Dermis blood vessel endothelial cell (primary cell): ENCODE measurements at regions not wholly inside any gene's neighbourhood (a gene's known extent, or its start where the extent isn't known, plus 50 kb on each side); places are given as distances from the start of the nearest gene placed in this dataset.

Source experiments
- DNase-seq: peaks from one replicate; pipeline ENCODE4 v3.0.0; 2010

DNA sequence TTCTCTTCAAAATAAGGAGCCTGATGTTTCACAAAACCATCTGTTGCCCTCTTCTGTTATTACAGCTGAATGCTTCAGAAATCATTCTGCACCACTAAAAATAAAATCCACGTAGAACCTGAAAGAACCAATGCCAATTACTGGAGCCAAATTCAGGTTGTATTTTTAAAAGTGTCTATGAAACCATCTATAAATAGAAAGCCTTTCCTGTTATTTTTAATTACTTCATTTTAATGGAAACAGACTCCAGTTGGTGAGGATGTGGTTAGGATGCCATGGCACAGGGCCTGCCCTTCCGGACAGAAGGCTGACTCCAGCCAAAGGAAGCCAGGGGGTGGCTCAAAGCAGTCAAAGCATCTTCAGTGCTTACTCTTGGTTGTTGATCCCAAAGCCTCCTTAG, 119.8 kb downstream of the TENT4A start:
- peak; percentile 15 for DNase-seq

- DNase-seq = no peak
Observed at GRCh38 chr5:6833406-6833805, 120.2 kb downstream of the TENT4A start.

GRCh38 chr5:6837095-6837494, 123.9 kb downstream of the TENT4A start:
- no peak for DNase-seq

- peak; percentile 36 for DNase-seq
Observed at GRCh38 chr5:6837519-6838110, 124.4 kb downstream of the TENT4A start.

- no peak for DNase-seq
Observed at GRCh38 chr5:6838736-6839135, 125.5 kb downstream of the TENT4A start.

GRCh38 chr5:6840136-6840793, 127.0 kb downstream of the TENT4A start:
- no peak for DNase-seq

GRCh38 chr5:6843335-6843734, 130.1 kb downstream of the TENT4A start:
- DNase-seq = no peak

DNA sequence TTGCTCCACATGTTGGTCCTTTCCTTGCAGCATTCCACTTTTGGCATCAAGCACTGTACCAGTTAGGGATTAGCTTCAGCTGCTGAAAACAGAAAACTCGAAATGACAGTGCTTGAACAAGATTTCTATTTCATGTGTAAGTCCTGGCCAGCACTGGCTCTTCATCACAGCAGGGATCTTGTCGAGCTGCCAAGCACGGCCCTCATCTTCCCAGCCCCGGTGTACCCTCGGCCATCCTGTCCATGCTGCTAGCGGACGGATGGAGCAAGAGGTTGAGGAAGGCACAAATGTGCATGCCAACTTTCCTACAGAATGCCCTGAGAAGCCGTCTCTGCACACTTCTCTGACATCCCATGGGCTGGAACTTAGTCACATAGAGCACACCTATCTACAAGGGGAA, 130.6 kb downstream of the TENT4A start:
- no peak for DNase-seq

GRCh38 chr5:6845856-6846255, 132.6 kb downstream of the TENT4A start:
- DNase-seq = no peak

DNA sequence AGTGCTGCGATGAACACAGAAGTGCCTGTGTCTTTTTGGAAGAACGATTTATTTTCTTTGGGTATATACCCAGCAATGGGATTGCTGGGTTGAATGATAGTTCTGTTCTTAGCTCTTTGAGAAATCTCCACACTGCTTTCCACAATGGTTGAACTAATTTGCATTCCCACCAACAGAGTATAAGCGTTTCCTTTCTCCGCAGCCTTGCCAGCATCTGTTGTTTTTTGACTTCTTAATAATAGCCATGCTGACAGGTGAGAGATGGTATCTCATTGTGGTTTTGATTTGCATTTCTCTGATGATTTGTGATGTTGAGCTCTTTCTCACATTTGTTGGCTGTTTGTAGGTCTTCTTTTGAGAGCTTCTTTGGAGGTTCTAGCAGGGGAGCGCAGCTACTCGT, 134.6 kb downstream of the TENT4A start:
- DNase-seq = no peak

DNA sequence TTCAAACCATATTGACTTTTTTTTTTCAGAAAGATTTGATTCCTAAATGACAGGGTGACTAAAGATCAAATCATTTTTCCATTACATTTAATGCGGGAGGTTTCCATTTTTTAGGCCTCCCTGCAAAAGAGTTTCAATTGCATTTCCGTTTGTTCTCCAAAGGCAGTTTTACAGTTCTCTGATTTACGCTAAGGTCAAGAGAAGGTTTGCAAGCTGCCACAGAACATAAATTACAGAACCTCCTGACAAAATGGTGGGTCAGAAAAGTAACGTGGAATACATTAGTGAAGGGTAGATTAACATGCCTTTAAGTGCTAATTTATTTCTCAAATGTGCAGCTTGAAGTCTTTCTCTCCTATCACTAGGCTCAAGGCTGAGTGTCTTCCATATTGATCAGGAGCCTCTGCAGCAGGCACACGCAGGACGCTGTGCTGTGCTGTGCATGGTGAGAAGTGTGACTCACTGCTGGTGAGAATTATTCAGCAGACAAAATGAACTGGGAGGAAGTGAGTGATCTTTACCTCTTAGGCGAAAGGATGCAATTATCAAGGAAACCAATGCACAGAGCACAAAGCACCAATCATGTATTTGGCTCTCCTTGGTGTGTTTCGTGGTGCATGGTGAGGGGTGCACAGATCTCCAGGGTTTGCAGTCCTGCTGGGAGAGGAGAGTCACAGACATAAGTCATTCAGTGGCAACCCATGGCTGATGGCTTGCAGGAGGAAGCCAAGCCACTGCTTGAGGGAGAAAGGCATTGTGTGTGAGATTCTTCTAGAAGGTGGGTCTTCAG, 136.3 kb downstream of the TENT4A start:
- DNase-seq = no peak

DNA sequence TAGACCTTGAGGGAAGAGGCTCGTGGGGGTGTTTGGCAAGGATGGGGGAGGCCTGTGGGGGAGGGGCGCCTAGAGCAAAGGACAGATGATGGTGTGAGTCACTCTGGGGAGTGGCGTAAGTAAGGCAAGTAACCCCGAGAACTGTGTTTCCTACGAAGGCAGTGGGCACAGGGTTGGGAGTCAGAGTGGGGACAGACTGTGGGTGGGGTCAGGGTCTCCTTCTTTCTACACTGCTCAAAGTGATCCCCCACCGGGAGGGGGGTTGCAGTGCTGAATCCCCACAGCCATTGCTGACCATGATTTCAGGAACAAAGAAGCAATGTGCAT, 136.8 kb downstream of the TENT4A start:
- no peak for DNase-seq

DNA sequence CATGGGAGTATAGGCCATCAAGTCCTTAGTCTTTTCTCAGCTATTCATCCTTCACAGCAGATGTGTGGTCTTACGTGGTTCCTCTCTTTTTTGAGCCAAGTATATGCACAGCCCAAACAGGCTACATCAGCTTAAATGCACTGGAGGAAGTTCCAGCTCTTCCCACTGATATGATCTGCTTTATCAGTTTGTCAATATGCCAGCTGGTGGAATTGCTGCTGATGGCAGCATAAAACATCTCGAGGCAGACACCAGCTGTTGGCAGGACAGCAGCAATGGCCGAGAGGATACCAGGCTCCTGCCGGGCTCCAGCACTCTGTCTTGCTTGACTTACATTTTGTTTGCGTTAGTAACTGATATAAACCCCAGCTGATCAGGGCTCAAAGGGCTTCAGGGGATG, 143.4 kb downstream of the TENT4A start:
- no peak for DNase-seq

DNA sequence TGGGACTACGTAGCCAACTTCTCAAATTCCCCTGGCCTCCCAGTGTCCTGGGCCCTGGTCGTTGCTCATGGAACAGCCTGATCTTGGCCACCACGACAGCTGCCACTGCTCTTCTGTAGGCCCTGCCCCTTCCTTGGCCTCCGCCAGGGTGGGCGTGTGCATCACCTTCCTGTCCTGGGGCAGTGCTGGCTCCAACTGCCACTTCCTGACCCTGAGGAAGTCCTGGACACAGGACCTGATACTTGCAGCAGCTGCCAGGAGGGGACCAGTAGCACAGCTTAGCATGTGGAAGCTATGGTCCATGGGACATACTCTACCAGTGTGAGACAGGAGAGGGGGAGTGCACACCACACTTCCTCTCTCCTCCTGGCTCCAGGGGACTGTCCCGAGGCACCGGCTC, 145.2 kb downstream of the TENT4A start:
- DNase-seq = no peak

- DNase-seq = no peak
Observed at GRCh38 chr5:6859023-6859422, 145.8 kb downstream of the TENT4A start.

GRCh38 chr5:6859951-6860638, 146.9 kb downstream of the TENT4A start:
- DNase-seq = no peak

- no peak for DNase-seq
Observed at GRCh38 chr5:6861036-6861435, 147.8 kb downstream of the TENT4A start.

- no peak for DNase-seq
Observed at GRCh38 chr5:6861667-6862066, 148.4 kb downstream of the TENT4A start.

DNA sequence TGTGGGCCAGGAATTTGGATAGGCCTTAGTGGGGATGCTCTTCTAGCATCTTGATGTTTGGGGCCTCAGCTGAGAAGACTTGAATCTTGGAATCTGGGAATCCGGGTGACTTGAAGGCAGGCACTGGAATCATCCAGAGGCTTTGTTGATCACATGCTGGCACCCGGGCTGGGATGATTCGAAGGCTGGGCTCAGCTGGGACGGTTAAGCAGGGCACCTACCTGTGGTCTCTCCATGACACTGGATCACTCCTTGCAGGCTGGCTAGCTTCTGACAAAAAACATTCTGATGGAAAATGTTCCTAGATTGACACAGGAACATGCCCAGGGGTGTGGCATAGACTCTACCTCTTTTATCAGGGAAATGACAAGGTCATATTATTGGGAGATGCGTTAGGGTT, 149.1 kb downstream of the TENT4A start:
- no peak for DNase-seq

- no peak for DNase-seq
Observed at GRCh38 chr5:6867712-6868111, 154.5 kb downstream of the TENT4A start.

DNA sequence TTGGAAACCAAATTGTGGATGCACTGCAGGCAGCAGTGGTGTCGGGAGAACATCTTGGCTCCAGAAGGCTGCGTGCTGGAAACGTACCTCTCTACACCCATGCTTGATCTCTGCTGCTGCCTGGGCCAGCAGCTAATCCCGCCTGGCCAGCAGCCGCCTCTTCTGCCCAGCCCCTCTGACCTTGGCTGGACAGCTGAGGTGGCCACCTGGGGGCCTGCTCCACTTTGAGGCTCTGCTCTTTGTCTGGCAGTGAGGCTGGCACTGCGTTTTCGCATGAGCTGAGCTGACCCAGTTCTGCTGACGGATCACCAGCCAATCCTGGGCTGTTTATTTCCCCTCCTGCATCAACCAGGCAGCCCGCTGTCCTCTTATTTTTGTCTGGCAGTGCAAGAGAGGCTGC, 154.9 kb downstream of the TENT4A start:
- DNase-seq = no peak

GRCh38 chr5:6868575-6869215, 155.5 kb downstream of the TENT4A start:
- DNase-seq = no peak

DNA sequence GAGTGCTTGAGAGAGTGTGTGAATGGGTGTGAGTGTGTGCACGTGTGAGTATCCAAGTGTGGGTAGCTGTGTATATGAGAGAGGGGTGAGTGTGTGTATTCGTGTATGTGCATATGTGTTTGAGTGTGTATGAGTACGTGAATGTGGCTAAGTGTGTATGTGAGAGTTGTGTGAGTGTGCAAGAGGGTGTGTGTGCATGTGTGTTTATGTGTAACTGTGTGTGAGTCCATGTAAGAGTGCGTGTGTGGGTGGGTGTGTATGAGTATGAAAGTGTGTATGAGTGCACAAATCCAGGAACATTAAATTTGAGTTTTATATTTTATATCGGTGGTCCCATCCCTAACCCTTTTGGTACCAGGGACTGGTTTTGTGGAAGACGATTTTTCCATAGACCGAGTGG, 156.4 kb downstream of the TENT4A start:
- no peak for DNase-seq
